ENCODE measurements at regions not wholly inside any gene's neighbourhood (a gene's known extent, or its start where the extent isn't known, plus 50 kb on each side); places are given as distances from the start of the nearest gene placed in this dataset.
A peak's percentile ranks its signal among the peaks of the same experiment; 100 is the strongest.

DNA sequence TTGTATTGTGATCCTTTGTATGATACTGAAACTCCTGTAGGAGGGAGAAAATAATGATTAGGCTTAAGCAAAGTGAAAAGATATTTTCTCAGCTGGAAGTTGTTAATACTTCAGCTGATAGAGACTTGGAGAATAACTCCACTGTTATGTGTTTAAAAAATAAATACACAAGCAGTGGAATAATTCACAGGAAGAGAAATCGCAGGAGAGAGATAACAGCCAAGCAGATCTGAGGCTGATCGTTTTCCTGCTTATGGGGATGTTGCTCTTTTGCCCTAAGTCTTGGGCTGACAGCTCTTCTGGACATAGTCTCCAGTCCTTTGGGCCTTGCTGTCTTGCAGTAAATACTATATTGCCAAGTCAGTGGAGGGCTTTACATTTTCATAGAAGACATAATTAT is 93.3 kb downstream of the OLFM4 start:
- H3K36me3 ChIP-seq, result no peaks in the 10 kb centered on the region
- DNase-seq, result peak in 1 of 2 donors; percentile 63
- intact Hi-C loops (cut with DNase I; ENCODE audit: low total_unique reads), result no loop called here
- H3K27me3 ChIP-seq, result no peaks in the 10 kb centered on the region
- WGBS, 5 donors, result 11 to 17% (median 13%) methylated on average over 2 of the region's 2 CpGs
- H3K9me3 ChIP-seq, result peaks cover 0 to 8% (median 8%) of the 10 kb centered on the region in 4 donors
- H3K4me1 ChIP-seq, result no peaks in the 10 kb centered on the region
- TF ChIP-seq, protein P1, sequence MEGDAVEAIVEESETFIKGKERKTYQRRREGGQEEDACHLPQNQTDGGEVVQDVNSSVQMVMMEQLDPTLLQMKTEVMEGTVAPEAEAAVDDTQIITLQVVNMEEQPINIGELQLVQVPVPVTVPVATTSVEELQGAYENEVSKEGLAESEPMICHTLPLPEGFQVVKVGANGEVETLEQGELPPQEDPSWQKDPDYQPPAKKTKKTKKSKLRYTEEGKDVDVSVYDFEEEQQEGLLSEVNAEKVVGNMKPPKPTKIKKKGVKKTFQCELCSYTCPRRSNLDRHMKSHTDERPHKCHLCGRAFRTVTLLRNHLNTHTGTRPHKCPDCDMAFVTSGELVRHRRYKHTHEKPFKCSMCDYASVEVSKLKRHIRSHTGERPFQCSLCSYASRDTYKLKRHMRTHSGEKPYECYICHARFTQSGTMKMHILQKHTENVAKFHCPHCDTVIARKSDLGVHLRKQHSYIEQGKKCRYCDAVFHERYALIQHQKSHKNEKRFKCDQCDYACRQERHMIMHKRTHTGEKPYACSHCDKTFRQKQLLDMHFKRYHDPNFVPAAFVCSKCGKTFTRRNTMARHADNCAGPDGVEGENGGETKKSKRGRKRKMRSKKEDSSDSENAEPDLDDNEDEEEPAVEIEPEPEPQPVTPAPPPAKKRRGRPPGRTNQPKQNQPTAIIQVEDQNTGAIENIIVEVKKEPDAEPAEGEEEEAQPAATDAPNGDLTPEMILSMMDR (IDR thresholded peaks at IDR 0.05), result no peak
- TF ChIP-seq POLR2AphosphoS5 (IDR thresholded peaks at IDR 0.05), result no peak
- TF ChIP-seq POLR2A (IDR thresholded peaks at IDR 0.05), result no peak
- TF ChIP-seq EP300 (IDR thresholded peaks at IDR 0.05), result no peak
- no peak overlapping the region for H3K4me3 ChIP-seq
- no peak overlapping the region for H3K27ac ChIP-seq

DNA sequence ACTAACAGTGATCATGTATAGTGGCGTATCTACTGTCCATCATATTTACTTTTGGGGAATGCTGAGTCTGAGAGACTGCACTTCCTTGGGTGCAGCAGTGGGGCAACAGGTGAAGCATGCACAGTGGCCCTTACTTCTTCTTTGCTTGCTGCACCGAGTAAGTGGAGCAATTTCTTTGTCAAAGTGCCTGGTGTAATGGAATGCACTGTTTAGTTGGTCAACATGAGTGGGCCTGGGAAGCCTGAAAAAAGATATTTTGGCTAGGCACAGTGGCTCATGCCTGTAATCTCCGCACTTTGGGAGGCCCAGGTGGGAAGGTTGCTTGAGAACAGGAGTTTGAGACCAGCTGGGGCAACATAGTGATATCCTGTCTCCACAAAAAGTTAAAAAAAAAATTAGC is 94.9 kb downstream of the OLFM4 start:
- Histone ChIP-seq H3K9me3 (no peaks in the 10 kb centered on the region), H3K4me1 (no peaks in the 10 kb centered on the region), H3K27me3 (no peaks in the 10 kb centered on the region), H3K36me3 (no peaks in the 10 kb centered on the region), H3K27ac (no peak overlapping the region), H3K4me3 (no peak overlapping the region)
- TF ChIP-seq EP300 (IDR thresholded peaks at IDR 0.05) (no peak), POLR2AphosphoS5 (IDR thresholded peaks at IDR 0.05) (no peak), POLR2A (IDR thresholded peaks at IDR 0.05) (no peak)
- TF ChIP-seq, protein P1 (IDR thresholded peaks at IDR 0.05), result no peak
- intact Hi-C loops (cut with DNase I; ENCODE audit: low total_unique reads), result no loop called here
- DNase-seq, result no peak
- 76 to 89% (median 86%) methylated on average over 3 of the region's 3 CpGs for WGBS, 5 donors

DNA sequence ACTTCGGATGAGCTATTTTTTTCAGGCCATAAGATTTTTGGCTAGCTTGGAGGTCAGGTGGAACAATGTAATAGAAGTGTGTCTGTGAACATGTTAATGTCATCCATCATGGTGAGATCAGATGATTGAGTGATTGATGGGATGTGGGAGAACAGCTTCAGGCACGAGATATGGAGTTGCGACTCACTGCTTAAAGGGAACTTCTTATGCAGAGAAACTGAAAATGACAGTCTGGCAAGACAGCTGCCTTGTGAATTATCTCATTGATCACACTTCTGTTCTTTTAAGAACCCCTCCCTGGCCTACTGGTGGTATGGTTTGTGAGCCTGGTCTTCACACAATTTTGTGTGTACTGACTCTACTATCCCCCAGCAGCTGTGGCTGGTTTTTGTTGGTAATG is 96.0 kb downstream of the OLFM4 start:
- Histone ChIP-seq H3K9me3 (no peaks in the 10 kb centered on the region), H3K4me3 (no peak overlapping the region), H3K36me3 (no peaks in the 10 kb centered on the region), H3K27ac (no peak overlapping the region), H3K27me3 (no peaks in the 10 kb centered on the region), H3K4me1 (no peaks in the 10 kb centered on the region)
- intact Hi-C loops (cut with DNase I; ENCODE audit: low total_unique reads), result no loop called here
- WGBS, 5 donors, result 79 to 93% (median 88%) methylated on average over 3 of the region's 3 CpGs
- TF ChIP-seq, protein P1 (IDR thresholded peaks at IDR 0.05), result no peak
- TF ChIP-seq POLR2A (IDR thresholded peaks at IDR 0.05) (no peak), EP300 (IDR thresholded peaks at IDR 0.05) (no peak), POLR2AphosphoS5 (IDR thresholded peaks at IDR 0.05) (no peak)
- DNase-seq, result no peak

DNA sequence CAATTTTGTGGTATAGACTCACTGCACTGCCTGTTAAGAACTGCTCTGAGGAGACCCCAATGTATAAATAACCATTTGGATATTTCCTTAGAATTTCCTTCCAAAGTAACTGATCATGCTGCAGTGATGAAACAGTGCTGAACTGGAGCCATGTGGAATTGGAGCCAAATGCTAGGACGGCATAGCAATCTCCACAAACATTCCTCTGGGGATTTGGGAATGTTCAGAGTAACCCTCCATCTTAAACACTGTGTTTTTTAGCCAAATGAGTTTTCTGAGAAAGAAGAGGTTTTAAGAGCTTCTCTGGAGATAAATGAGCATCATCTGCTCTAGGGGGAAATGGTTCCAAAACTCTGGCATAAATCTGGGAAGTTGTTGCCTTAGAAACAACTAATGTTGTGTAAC is 98.2 kb downstream of the OLFM4 start:
- 30 to 55% (median 49%) methylated on average over 1 of the region's 1 CpG for WGBS, 5 donors
- Histone ChIP-seq H3K4me1 (no peaks in the 10 kb centered on the region), H3K27ac (no peak overlapping the region), H3K36me3 (no peaks in the 10 kb centered on the region), H3K27me3 (peaks cover 0 to 7% (median 0%) of the 10 kb centered on the region in 3 donors), H3K9me3 (no peaks in the 10 kb centered on the region), H3K4me3 (no peak overlapping the region)
- peak in 1 of 2 donors; percentile 93 for DNase-seq
- intact Hi-C loops (cut with DNase I; ENCODE audit: low total_unique reads), result no loop called here
- TF ChIP-seq, protein P1 (IDR thresholded peaks at IDR 0.05), result no peak
- no peak for TF ChIP-seq POLR2A (IDR thresholded peaks at IDR 0.05)
